Activated T-cell treated with anti-CD3 and anti-CD28 coated beads for 4 hours (primary cell): ENCODE measurements at regions not wholly inside any gene's neighbourhood (a gene's known extent, or its start where the extent isn't known, plus 50 kb on each side); places are given as distances from the start of the nearest gene placed in this dataset.

ENCODE experiments used
- DNase-seq: peaks from one replicate; pipeline ENCODE4 v3.0.0-alpha.2; 2020

- no peak for DNase-seq
These were observed 190.1 kb upstream of the TNP1 start for GRCh38 chr2:217049956-217050355.

- no peak for DNase-seq
These were observed 189.6 kb upstream of the TNP1 start for GRCh38 chr2:217049422-217049821.

- DNase-seq, result no peak
These were observed 188.9 kb upstream of the TNP1 start for GRCh38 chr2:217048730-217049129.

GRCh38 chr2:217047631-217048030 is 187.8 kb upstream of the TNP1 start:
- DNase-seq, result no peak

- DNase-seq, result no peak
These were observed 187.3 kb upstream of the TNP1 start for GRCh38 chr2:217047209-217047608.

- DNase-seq, result no peak
These were observed 186.0 kb upstream of the TNP1 start for GRCh38 chr2:217045700-217046475.

GRCh38 chr2:217040099-217040498 is 180.2 kb upstream of the TNP1 start:
- DNase-seq, result no peak

GRCh38 chr2:217038001-217038400 is 178.1 kb upstream of the TNP1 start:
- no peak for DNase-seq

GRCh38 chr2:217037353-217037752 is 177.5 kb upstream of the TNP1 start:
- no peak for DNase-seq

- DNase-seq, result no peak
These were observed 176.1 kb upstream of the TNP1 start for GRCh38 chr2:217035967-217036366.

- no peak for DNase-seq
These were observed 173.3 kb upstream of the TNP1 start for GRCh38 chr2:217033186-217033585.

GRCh38 chr2:217031445-217031844 is 171.6 kb upstream of the TNP1 start:
- DNase-seq, result no peak

- DNase-seq, result no peak
These were observed 170.2 kb upstream of the TNP1 start for GRCh38 chr2:217030081-217030480.

- DNase-seq, result no peak
These were observed 168.3 kb upstream of the TNP1 start for GRCh38 chr2:217028128-217028527.

GRCh38 chr2:217027414-217027813 is 167.6 kb upstream of the TNP1 start:
- DNase-seq, result no peak

- DNase-seq, result no peak
These were observed 166.7 kb upstream of the TNP1 start for GRCh38 chr2:217026569-217026968.

GRCh38 chr2:217026161-217026560 is 166.3 kb upstream of the TNP1 start:
- DNase-seq, result no peak

- no peak for DNase-seq
These were observed 163.7 kb upstream of the TNP1 start for GRCh38 chr2:217023611-217024010.

- DNase-seq, result no peak
These were observed 157.8 kb upstream of the TNP1 start for GRCh38 chr2:217017456-217018252.

GRCh38 chr2:217016796-217017419 is 157.0 kb upstream of the TNP1 start:
- DNase-seq, result no peak

GRCh38 chr2:217014328-217015105 is 154.7 kb upstream of the TNP1 start:
- no peak for DNase-seq

- DNase-seq, result no peak
These were observed 154.1 kb upstream of the TNP1 start for GRCh38 chr2:217013926-217014325.

GRCh38 chr2:217011576-217011975 is 151.7 kb upstream of the TNP1 start:
- DNase-seq, result no peak
